H1 (cell line): ENCODE measurements at regions not wholly inside any gene's neighbourhood (a gene's known extent, or its start where the extent isn't known, plus 50 kb on each side); places are given as distances from the start of the nearest gene placed in this dataset.

Experiments used
- BCL11A ChIP-seq, 2 experiments: IDR thresholded peaks; one replicate each; pipeline ENCODE4 v1.6.1; 2011; ENCODE audit warnings: low read depth in 2 of 2, low read length in 2 of 2, mild to moderate bottlenecking in 2 of 2
- BRCA1 ChIP-seq: IDR thresholded peaks from 2 replicates; pipeline ENCODE4 v1.6.1; 2012; ENCODE audit warnings: low read depth, low read length, improper control_type of control experiment
- CBX5 ChIP-seq: fragments of 300-800, 300-1000 bp; sonication (generic); IDR thresholded peaks from 2 replicates; pipeline ENCODE4 v1.7.1; 2016; ENCODE audit warnings: antibody characterized with exemption, low read length, low read depth
- CBX8 ChIP-seq: fragments of 300-800, 300-1000 bp; sonication (generic); IDR thresholded peaks from 2 replicates; pipeline ENCODE4 v1.7.1; 2016; ENCODE audit warnings: low read depth, low read length, borderline replicate concordance
- CHD7 ChIP-seq: fragments of 300-600 bp; sonication (generic); IDR thresholded peaks from 2 replicates; pipeline ENCODE4 v1.7.1; 2012; ENCODE audit warnings: low read length, moderate library complexity, mild to moderate bottlenecking, inconsistent platforms; ENCODE audit not compliant: insufficient replicate concordance
- EZH2 ChIP-seq: fragments of 200-600 bp; sonication (generic); IDR thresholded peaks from 2 replicates; pipeline ENCODE4 v1.7.1; 2012; ENCODE audit warnings: low read depth, mild to moderate bottlenecking, moderate library complexity, low read length, inconsistent platforms; ENCODE audit not compliant: severe bottlenecking
- TAF1 ChIP-seq: IDR thresholded peaks from 2 replicates; pipeline ENCODE4 v1.6.1; 2011; ENCODE audit warnings: mild to moderate bottlenecking, low read depth, low read length
- TEAD4 ChIP-seq: IDR thresholded peaks from 2 replicates; pipeline ENCODE4 v1.6.1; 2012; ENCODE audit warnings: low read depth, low read length, inconsistent platforms, mixed read lengths
- USF2 ChIP-seq: IDR thresholded peaks from 2 replicates; pipeline ENCODE4 v1.6.1; 2011; ENCODE audit warnings: low read length, improper control_type of control experiment

- TF ChIP-seq CHD7 (no peak), USF2 (no peak), BCL11A (IDR thresholded peaks at IDR 0.05; ENCODE audit: low read depth in 2 of 2, low read length in 2 of 2) (no peak), EZH2 (no peak), TEAD4 (no peak), BRCA1 (no peak), CBX5 (no peak), TAF1 (no peak), CBX8 (no peak)
Observed at GRCh38 chr14:71372411-71372838, 465.2 kb downstream of the PCNX1 start (continued).
